T follicular helper cell (primary cell): ENCODE measurements at regions not wholly inside any gene's neighbourhood (a gene's known extent, or its start where the extent isn't known, plus 50 kb on each side); places are given as distances from the start of the nearest gene placed in this dataset.

Source experiments
- DNase-seq: peaks from one replicate; pipeline ENCODE4 v3.0.0-alpha.2; 2020; ENCODE audit warnings: low read depth

DNA sequence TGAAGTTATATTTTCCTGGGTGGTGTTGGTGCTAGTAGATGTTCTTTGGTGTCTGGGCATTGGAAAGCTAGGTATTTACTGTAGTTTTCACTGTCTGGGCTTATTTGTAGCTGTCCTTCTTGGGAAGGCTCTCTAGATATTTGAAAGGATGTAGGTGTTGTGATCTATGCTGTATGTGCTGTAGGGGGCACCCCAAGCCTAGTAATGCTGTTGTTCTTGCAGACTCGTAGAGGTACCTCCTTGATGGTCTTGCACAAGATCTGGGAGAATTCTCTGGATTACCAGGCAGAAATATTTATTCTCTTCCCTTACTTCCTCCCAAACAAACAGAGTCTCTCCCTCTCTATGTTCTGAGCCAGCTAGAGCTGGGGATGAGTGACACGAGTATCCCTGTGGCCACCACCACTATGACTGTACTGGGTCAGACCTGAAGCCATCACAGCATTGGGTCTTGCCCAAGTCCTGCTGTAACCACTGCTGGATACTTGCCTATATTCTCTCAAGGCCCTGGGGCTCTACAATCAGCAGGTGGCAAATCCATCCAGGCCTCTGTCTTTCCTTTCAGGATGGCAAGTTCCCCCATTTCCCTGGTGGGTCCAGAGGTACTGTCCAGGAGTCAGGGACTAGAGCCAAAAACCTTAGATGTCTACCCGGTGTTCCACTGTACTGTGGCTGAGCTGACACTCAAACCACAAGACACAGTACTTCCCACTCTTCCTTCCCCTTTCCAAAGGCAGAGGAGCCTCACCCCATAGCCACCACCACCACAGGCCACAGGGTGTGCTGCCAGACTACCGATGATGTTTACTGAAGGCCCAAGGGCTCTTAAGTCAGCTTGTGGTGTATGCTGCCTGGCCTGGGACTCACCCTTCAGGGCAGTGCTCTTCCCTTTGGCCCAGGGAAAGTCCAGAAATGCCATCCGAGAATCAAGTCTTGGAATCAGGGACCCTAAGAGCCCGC, 195.2 kb upstream of the DPPA4 start:
- peak; percentile 15 for DNase-seq

DNA sequence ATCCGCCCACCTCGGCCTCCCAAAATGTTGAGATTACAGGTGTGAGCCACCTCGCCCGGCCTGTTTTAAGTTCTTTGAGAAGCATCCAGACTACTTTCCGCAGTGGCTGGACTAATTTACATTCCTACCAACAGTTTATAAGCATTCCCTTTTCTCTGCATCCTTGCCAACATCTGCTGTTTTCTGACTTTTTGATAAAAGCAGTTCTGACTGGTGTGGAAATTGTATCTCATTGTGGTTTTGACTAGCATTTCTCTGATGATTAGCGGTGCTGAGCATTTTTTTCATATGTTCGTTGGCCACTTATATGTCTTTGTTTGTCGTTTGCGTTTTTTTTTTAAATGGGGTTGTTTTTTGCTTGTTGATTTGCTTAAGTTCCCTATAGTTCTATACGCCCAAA, 208.4 kb upstream of the DPPA4 start:
- DNase-seq: no peak

DNA sequence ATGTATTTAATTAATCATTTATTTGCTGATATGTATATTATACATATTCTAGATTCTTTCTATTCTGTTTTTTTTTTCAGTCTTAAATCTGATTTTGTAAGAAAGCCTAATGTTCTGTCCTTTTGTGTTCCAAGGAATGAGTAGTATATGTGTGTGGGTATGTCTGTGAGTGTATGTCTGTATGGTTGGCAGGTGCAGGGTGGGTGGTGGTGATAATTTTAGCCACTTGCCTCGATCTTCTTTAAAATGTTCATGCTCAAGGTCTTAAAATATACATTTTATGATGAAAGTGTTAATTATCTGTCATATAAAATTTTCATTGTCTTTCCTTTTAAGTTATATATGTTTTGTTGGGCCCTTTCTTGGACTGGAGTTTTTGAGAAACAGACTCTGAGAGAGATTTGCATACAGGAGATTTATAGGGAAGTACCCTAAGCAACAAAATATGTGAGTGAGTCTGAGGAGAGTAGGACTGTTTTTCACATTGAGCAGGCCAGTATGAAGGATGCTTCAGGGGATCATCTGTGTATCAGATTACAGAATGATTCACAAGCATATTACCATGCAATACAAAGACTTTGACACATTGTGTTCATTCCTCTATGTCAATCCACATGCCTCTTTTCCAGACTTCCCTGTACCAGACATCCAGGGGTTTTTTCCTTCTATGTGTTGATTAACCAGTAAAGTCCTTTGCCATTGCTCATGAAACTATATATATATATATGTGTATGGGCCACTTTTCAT, 211.0 kb upstream of the DPPA4 start:
- DNase-seq: no peak

DNA sequence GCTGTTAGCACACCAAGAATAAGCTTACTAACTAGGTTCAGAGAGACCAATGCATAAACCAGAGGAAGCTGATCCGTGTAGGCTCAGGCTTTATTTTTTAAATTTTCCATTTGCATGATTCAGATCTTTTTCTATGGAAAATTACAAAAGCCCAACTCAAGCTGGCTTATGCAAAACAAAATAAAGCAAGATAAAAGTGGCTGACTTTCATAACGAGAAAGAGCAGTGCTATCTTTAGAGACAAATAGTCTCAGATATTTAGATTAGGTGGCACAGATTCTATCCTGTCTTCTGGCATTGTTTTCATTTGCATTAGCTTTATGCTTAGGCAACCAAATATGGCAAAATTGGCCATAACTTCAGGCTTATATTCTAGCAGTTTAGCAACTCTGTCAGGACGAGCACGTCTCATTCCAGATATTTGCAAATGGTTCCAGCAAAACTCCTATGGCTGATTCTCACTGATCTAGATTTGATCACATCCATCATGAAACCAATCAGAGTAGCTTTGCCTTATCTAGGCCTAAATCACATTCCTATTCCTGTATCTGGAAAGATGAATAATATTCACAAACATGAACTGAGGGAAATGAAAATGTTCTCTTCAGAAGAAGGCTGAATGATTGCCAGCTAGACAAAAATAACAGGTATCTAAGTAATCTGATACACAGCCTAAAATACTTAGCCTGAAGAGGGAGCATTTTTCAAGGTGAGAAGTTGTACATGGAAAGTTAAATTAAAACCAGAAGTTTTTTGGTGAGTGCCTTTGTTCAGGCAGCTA, 216.4 kb upstream of the DPPA4 start:
- DNase-seq: no peak

DNA sequence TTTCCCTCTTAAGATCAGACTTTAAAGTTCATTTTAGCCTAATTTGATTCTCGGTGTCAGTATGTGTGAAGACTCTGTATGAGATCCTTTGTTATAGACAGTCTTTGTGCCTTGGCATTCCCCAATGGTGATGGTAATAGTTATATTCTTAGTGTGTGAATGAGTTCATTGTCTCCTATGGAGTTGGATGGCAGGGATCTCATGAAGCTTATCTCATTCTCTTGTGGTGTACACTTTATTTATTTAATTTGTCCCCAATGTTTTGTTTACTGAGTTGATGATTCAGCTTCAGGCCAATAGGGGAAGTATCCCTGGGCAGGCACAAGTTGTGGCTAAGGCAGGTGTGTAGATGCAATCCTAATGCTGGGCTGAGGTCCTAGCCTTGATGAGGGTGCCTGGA, 222.0 kb upstream of the DPPA4 start:
- no peak for DNase-seq

DNA sequence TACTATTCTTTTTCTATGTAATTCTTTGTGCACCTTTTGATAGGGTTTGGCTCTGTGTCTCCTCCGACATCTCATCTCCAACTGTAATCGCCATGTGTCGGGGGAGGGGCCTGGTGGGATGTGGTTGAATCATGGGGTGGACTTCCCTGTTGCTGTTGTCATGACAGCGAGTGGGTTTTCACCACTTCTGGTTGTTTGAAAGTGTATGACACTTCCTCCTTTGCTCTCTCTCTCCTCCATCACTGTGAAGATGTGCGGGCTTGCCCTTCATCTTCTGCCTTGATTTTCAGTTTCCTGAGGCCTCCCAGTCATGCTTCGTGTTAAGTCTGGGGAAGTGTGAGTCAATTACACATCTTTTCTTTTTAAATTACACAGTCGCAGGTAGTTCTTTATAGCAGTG, 225.8 kb upstream of the DPPA4 start:
- no peak for DNase-seq

DNA sequence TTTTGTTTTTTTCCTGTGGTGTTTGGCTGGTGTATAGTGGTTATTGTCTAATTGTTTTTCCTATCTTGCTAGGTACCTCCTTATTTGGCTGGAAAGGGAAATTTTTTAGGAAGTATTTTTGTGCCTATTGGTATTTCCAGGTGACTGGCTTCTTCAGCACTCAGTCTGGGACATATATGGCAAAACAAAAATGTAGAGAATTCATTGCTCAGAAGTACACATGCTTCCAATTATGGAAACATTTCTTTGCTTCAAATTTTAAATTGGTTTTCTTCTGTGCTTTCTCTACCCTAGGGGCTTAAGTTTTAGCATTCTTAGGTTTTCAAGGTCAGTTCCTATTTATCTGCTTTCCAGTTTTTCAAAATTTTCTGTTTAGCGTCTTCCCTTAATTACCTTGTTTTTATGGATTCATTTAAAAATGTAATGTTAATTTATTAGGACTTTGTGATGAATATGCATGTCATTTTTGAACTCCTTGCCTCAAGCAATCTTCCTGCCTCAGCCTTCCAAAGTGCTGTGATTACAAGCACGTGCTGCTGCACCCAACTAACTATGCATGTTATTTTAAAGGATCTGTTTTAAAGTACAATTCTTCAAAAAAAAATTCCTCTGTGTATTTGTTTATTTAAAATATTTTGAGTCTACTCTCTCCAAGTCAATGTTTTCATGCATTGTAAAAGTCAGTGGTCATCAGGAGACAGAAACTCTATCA, 231.9 kb upstream of the DPPA4 start:
- no peak for DNase-seq

DNA sequence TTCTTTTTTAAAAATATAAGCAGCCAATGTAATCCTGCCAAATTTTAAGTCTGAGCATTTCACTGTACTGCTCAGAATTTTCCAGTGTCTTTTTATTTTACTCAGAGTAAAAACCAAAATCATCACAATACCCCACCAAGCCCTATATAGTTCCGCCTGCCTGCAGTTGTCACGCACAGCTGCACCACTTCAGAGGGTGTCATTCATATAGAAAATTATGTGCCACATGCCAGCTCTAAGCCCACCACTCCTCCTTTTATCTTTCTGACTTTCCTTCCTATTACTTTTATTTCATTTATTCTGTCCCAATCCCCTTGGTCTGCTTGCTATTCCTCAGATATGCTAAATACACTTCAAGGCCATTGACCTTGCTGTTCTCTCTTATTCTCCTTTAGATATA, 233.1 kb upstream of the DPPA4 start:
- DNase-seq: no peak

DNA sequence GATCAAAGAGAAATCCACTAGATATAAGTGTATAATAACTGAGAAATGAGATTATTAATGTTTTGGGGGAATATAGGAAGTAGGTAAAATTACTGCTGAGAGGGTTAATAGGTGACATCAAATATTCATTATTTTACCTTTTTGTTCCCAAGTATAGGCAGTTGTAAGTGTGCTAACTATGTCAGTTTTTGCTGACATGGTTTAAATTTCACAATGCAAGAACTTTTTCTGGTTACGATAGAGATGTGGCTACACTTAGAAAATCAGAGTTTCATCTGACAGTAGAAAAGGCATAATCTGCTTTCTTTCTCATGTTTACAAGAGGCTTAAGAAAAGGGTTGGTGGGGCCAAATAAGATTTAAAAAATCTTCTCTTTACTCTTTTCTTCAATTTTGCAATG, 235.0 kb upstream of the DPPA4 start:
- no peak for DNase-seq

DNA sequence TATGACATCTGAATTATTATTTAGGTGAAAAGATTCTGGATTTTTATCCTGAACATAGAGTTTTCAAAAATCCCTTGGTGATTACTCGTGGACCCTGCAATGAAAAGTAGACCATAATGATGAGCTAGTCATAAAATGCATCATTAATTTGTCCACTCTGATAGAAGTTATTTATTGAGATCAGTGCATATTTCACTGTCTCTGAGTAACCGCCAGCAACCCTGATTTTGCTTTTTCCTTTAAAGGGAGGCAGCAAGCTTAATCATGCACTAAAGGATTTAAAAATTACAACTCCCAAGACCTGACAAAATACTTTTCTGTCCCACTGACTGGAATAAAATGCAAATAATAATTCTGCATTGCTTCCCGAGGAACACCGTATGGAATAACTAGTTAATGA, 259.6 kb upstream of the DPPA4 start:
- DNase-seq: no peak

DNA sequence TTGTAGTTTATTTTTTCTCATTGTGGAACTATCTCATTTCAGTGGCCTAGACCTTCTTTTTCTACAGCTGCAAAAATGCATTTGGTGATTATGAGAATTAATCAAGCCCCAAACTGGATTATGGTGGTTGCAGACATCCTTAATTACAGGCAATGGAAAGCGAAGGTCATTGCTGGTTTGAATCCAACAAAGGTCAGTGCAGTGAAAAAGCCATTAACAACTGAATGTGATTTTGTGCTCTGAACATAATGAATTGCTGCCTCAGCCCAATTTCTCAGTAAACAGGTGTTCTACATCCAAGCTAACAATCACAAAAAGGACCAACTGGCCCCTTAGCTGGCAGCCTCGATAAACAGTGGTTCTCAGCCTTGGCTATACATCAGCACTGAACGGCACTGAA, 260.1 kb upstream of the DPPA4 start:
- no peak for DNase-seq

DNA sequence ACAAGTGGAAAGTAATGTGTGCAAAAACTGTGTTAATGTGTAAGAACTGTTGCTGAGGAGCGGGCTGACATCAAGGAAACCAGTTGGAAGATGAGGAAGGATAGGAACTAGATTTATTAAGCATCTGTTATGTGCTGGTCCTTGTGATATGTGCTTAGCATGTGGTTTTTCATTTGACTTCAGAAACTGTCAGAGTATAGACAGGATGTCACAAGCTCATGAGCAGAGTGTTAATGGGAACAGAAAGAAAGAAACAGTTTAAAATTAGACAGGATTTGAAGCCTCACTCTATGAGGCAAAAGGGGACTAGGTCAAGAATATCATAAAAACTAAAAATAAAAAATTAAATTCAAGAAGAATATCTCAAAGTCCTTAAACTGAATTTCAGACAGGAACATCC, 270.6 kb upstream of the DPPA4 start:
- DNase-seq: no peak

DNA sequence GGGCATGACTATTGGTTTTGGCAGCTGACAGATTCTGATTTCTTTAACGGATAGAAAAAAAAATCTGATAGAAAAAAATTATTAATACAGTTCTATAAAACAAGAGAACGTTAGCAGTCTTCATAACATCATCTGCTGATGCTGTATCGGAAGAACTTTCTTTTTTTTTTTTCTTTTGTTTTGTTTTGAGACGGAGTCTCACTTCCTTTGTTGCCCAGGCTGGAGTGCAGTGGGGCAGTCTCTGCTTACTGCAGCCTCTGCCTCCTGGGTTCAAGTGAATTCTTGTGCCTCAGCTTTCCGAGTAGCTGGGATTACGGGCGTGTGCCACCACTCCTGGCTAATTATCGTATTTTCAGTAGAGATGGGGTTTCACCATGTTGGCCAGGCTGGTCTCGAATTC, 271.2 kb upstream of the DPPA4 start:
- DNase-seq: no peak

DNA sequence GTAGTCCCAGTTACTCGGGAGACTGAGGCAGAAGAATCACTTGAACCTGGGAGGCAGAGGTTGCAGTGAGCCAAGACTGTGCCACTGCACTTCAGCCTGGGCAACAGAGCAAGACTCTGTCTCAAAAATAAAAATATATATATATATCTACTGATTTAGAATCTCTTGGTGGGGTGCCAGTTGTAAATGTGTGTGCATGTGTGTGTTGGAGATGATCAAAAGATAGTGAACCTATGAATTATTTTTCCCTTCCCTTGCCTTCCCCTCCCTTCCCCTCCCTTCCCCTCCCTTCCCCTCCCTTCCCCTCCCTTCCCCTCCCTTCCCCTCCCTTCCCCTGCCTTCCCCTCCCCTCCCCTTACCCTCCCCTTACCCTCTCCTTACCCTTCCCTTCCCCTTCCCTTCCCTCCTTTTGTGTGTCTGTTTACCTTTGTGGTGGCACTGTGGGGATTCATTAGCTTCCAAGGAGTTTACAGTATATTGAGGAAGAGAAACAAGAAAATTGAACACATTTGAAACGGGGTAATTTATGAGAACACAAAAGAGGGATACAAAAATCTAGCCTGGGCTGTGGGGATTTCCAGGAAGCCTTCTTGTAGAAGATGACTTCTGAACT, 281.5 kb upstream of the DPPA4 start:
- no peak for DNase-seq

DNA sequence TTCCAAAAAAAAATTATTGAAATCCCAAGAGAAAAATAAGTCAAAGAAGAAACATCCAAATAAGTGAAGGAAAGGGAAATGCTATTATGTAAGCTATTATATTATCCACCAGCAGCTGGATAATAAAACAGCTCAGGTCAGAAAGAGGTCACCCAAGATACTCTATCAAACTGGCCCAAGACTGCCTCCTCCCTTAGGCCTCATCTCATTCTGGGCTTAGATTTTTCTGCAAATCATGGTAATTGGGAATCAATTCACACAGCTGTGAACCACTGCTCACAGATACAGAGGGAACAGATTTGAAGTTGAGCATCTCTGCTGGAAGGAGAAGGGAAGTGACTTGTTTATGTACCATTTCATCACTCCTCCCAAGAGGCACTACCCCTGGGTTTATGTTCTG, 294.6 kb upstream of the DPPA4 start:
- DNase-seq: no peak

DNA sequence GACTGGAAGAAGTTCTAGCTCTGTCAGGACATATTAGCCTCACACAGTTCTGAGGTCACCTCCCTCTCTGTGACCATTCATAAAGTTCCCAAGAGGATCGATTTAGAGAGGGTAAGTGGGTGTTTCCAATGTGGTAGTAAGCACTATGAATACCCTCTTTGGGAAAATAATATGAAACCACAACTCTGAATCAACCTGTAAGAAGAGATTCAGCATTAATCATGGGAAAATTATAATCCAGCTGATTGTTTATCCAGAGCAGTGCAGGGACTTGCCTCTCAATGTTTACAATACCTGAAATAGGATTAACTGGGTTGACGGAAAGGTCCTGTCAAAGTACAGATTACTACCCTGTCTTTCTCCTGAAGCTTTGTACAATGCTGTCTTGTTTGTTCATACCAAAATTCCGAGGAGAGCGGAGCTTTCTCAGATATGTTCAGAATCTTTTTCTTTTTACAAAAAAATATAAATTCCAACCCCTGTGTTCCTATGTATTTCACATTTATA, 302.9 kb upstream of the DPPA4 start:
- DNase-seq: no peak

DNA sequence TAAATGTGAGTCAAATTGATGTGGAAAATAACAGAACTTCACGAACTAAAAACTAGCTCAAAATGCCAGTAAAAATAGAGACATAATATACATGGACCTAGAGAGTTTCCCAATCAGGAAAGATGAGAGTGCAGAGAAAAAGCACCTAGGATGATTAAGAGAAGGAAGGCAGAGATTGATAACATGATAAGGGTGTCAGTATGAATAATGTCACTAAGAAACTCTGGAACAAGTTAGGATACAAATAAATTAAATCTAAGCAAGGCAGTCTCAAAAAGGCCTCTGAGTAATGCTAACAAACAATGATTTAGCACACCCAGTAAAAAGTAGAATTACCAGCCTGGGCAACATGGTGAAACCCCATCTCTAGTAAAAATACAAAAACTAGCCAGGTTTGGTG, 304.7 kb upstream of the DPPA4 start:
- DNase-seq: no peak

DNA sequence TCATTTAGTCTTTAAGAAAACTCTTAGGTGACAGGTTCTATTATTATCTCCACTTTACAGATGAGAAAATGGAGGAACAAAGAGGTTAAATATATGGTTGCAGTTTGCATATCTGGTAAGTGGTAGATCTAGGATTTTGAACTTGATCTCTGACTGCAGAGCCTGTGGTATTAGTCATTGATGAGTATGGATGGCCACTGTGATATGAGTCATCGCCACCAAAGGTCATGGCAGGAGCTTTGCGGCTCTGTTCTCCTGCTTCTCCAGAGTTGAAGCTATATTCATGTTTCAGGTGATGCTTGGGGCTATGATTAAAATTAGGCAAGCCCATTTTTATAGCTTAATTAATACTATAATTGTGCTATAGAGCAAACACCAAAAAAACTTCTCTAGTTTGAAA, 306.2 kb upstream of the DPPA4 start:
- DNase-seq: no peak

DNA sequence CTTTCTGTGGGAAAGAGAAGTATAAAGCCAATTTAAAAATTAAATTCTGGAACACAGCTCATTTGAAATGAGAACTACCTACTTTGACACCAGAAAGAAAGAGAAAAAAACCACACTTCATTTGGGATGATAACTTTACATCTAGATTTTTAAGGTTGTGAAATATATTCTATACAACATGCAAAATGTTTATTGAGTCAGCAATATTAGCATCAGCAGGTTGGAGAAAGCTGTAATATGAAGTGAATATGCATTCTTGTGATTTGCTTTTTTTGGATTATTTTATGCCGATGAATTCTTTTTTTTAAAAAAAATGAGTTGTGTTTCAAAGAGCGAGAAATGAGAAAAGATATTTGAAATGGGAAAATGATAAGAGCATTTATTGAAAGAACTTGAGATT, 307.0 kb upstream of the DPPA4 start:
- DNase-seq: no peak

DNA sequence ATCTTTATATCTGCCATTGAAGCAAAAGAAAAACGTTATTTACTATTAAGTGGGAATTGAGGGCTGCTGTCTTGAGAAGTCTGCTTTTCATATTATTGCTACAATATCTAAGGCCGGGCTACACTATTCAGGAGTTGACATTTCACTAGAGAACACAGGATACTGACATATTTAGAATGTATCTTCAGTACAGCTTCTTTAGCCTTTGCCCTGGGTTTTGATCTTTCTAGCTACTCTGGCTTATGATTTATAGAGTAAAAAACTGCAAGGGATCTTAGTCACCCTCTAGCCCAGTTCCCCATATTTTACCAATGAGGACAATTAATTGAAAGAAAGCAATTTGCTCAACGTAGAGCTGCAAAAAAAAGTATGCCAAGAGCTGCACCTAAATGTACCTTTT, 307.4 kb upstream of the DPPA4 start:
- no peak for DNase-seq

DNA sequence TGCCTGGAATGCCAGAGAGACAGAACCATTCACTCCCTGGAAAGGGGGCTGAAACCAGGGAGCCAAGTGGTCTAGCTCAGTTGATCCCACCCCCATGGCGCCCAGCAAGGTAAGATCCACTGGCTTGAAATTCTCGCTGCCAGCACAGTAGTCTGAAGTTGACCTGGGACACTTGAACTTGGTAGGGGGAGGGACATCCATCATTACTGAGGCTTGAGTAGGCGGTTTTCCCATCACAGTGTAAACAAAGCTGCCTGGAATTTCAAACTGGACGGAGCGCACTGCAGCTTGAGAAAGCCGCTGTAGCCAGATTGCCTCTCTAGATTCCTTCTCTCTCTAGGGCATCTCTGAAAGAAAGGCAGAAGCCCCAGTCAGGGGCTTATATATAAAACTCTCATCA, 310.7 kb upstream of the DPPA4 start:
- DNase-seq: no peak
